Loucy (cell line): ENCODE measurements at regions not wholly inside any gene's neighbourhood (a gene's known extent, or its start where the extent isn't known, plus 50 kb on each side); places are given as distances from the start of the nearest gene placed in this dataset.

Experiments used
- H2AFZ ChIP-seq: fragments of 200-600 bp; sonication (generic); 2 replicates; pipeline ENCODE4 v1.6.0; 2016; ENCODE audit warnings: antibody characterized with exemption, mild to moderate bottlenecking, low read length, moderate library complexity
- H3F3A ChIP-seq: fragments of 200-600 bp; 2 replicates; pipeline ENCODE4 v1.6.0; 2016; ENCODE audit warnings: antibody characterized with exemption, low read depth, mild to moderate bottlenecking
- H3K27me3 ChIP-seq: fragments of 200-600 bp; sonication (generic); 2 replicates; pipeline ENCODE4 v1.6.1; 2014; ENCODE audit warnings: low read length, mild to moderate bottlenecking; ENCODE audit not compliant: insufficient read depth, poor library complexity, severe bottlenecking
- H3K36me3 ChIP-seq: fragments of 200-600 bp; sonication (generic); 2 replicates; pipeline ENCODE4 v1.6.1; 2016; ENCODE audit warnings: low read length; ENCODE audit not compliant: insufficient read depth
- H3K4me1 ChIP-seq: fragments of 200-600 bp; sonication (generic); 2 replicates; pipeline ENCODE4 v1.5.1; 2014; ENCODE audit warnings: low read length, mild to moderate bottlenecking; ENCODE audit not compliant: insufficient read depth, poor library complexity, severe bottlenecking
- H3K4me2 ChIP-seq: fragments of 200-600 bp; sonication (generic); 2 replicates; pipeline ENCODE4 v1.6.0; 2014; ENCODE audit warnings: antibody characterized with exemption, low read length, low read depth, mild to moderate bottlenecking; ENCODE audit not compliant: poor library complexity, severe bottlenecking
- H3K4me3 ChIP-seq: fragments of 200-600 bp; sonication (generic); 2 replicates; pipeline ENCODE4 v1.5.1; 2014; ENCODE audit warnings: low read length, mild to moderate bottlenecking, mixed read lengths; ENCODE audit not compliant: poor library complexity, severe bottlenecking
- H3K79me2 ChIP-seq: fragments of 200-600 bp; sonication (generic); 2 replicates; pipeline ENCODE4 v1.6.1; 2014; ENCODE audit warnings: low read length; ENCODE audit not compliant: insufficient read depth
- H3K9ac ChIP-seq: fragments of 200-600 bp; sonication (generic); 2 replicates; pipeline ENCODE4 v1.6.0; 2014; ENCODE audit warnings: mild to moderate bottlenecking, low read depth, low read length, moderate library complexity; ENCODE audit not compliant: poor library complexity, severe bottlenecking
- H3K9me2 ChIP-seq: fragments of 200-600 bp; sonication (generic); replicated peaks from 2 replicates; pipeline ENCODE4 v1.6.1; 2016; ENCODE audit warnings: low read depth, low read length, mixed read lengths
- H3K9me3 ChIP-seq: fragments of 200-600 bp; sonication (generic); 2 replicates; pipeline ENCODE4 v1.6.1; 2014; ENCODE audit warnings: mild to moderate bottlenecking, antibody characterized with exemption, low read length, low read depth; ENCODE audit not compliant: insufficient read depth
- H4K20me1 ChIP-seq: fragments of 200-600 bp; sonication (generic); 2 replicates; pipeline ENCODE4 v1.6.0; 2014; ENCODE audit warnings: antibody characterized with exemption, low read length, mild to moderate bottlenecking; ENCODE audit not compliant: insufficient read depth, poor library complexity, severe bottlenecking
- EZH2phosphoT487 ChIP-seq: fragments of 200-600 bp; IDR thresholded peaks from 2 replicates; pipeline ENCODE4 v1.6.1; 2018; ENCODE audit warnings: antibody characterized with exemption, mild to moderate bottlenecking, moderate library complexity, borderline replicate concordance
- TF ChIP-seq, protein P1 (sequence below): fragments of 200-600 bp; sonication (generic); conservative IDR thresholded peaks from 2 replicates; pipeline ENCODE4 v1.5.1; 2014; ENCODE audit warnings: mild to moderate bottlenecking, antibody characterized with exemption, low read length

DNA sequence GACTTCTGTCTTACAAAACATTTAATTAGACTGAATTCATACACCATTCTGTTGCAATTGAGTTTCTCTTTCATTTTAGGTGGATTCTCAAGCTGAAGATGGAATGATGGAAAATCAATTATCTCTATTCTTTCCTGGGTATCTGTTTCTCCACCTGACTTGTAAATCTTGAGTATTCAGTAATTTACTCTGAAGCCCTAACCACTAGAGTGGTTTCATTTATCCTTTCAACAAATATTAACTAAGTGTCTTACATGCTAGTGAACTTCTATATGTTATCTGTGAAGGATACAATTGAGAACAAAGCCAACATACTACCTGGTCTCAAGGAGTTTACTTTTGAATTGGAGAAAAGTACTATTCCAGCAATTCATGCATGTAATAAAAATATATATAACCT lies 94.1 kb upstream of the ZNF804A start:
- Histone ChIP-seq H3K9ac (no peak overlapping the region), H3K4me2 (no peak overlapping the region), H3K79me2 (no peaks in the 10 kb centered on the region), H3K36me3 (no peaks in the 10 kb centered on the region), H3K9me2 (no peaks in the 10 kb centered on the region), H3F3A (no peaks in the 10 kb centered on the region), H4K20me1 (no peaks in the 10 kb centered on the region), H3K4me1 (no peaks in the 10 kb centered on the region), H3K4me3 (no peak overlapping the region), H3K9me3 (no peaks in the 10 kb centered on the region), H3K27me3 (no peaks in the 10 kb centered on the region), H2AFZ (no peak overlapping the region)
- TF ChIP-seq, protein P1, sequence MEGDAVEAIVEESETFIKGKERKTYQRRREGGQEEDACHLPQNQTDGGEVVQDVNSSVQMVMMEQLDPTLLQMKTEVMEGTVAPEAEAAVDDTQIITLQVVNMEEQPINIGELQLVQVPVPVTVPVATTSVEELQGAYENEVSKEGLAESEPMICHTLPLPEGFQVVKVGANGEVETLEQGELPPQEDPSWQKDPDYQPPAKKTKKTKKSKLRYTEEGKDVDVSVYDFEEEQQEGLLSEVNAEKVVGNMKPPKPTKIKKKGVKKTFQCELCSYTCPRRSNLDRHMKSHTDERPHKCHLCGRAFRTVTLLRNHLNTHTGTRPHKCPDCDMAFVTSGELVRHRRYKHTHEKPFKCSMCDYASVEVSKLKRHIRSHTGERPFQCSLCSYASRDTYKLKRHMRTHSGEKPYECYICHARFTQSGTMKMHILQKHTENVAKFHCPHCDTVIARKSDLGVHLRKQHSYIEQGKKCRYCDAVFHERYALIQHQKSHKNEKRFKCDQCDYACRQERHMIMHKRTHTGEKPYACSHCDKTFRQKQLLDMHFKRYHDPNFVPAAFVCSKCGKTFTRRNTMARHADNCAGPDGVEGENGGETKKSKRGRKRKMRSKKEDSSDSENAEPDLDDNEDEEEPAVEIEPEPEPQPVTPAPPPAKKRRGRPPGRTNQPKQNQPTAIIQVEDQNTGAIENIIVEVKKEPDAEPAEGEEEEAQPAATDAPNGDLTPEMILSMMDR = no peak
- TF ChIP-seq EZH2phosphoT487 = no peak

DNA sequence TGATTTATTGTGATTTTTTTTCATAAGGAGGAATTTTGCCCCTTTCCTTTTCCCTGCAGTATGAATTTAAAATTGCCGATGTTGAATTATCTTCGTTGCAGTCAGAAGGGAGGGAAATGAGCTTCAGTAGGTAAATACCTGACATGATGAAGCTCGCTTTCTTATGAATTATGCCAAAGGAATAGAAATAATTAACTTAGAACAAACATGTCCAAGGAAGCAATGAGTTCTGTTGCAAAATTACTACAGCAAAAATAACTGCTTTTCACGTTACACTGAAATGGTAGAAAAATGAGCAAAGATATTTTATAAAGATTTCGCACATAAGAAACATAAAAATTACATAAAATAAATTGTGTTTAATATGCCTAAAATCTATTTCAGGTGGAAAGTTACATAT lies 91.1 kb upstream of the ZNF804A start:
- H3K79me2 ChIP-seq = no peaks in the 10 kb centered on the region
- no peaks in the 10 kb centered on the region for H3K9me2 ChIP-seq
- H4K20me1 ChIP-seq = no peaks in the 10 kb centered on the region
- H3K27me3 ChIP-seq = no peaks in the 10 kb centered on the region
- H3K4me1 ChIP-seq = no peaks in the 10 kb centered on the region
- H3K9ac ChIP-seq = no peak overlapping the region
- TF ChIP-seq, protein P1 = no peak
- TF ChIP-seq EZH2phosphoT487 = no peak
- H3K36me3 ChIP-seq = no peaks in the 10 kb centered on the region
- no peaks in the 10 kb centered on the region for H3F3A ChIP-seq
- H2AFZ ChIP-seq = no peak overlapping the region
- no peak overlapping the region for H3K4me3 ChIP-seq
- no peak overlapping the region for H3K4me2 ChIP-seq
- H3K9me3 ChIP-seq = no peaks in the 10 kb centered on the region

DNA sequence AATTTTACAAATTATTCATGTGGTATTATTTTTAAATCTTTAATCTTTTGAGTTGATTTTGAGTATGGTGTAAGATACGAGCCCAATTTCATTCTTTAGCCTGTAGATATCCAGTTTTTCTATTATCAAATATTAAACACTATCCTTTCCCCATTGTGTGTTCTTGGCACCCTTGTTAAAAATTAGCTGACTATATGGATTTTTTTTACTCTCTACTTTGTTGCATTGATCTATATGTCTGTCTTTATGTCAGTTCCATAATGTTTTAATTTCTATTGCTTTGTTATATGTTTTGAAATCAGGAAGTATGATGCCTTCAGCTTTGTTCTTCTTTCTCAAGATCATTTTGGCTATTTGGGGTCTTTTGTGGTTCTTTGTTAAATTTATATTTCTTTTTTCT lies 80.9 kb upstream of the ZNF804A start:
- no peaks in the 10 kb centered on the region for H3K4me1 ChIP-seq
- no peaks in the 10 kb centered on the region for H3K36me3 ChIP-seq
- H3K4me3 ChIP-seq = no peak overlapping the region
- no peaks in the 10 kb centered on the region for H3F3A ChIP-seq
- no peak overlapping the region for H3K9ac ChIP-seq
- TF ChIP-seq, protein P1 = no peak
- no peak for TF ChIP-seq EZH2phosphoT487
- no peaks in the 10 kb centered on the region for H3K79me2 ChIP-seq
- H3K9me3 ChIP-seq = no peaks in the 10 kb centered on the region; the same call in 1 of the 2 replicates
- H3K4me2 ChIP-seq = no peak overlapping the region
- no peak overlapping the region for H2AFZ ChIP-seq
- no peaks in the 10 kb centered on the region for H3K27me3 ChIP-seq
- H4K20me1 ChIP-seq = no peaks in the 10 kb centered on the region
- H3K9me2 ChIP-seq = no peaks in the 10 kb centered on the region
